ENCODE measurements at regions not wholly inside any gene's neighbourhood (a gene's known extent, or its start where the extent isn't known, plus 50 kb on each side); places are given as distances from the start of the nearest gene placed in this dataset.

- DNase-seq (ENCODE audit: low read depth) = no peak
Measured at GRCh38 chr12:98217257-98217656, 298.1 kb upstream of the TMPO start.

GRCh38 chr12:98220636-98221035 lies 294.8 kb upstream of the TMPO start:
- DNase-seq (ENCODE audit: low read depth) = no peak

GRCh38 chr12:98221243-98221808 lies 294.1 kb upstream of the TMPO start:
- DNase-seq (ENCODE audit: low read depth) = no peak

DNA sequence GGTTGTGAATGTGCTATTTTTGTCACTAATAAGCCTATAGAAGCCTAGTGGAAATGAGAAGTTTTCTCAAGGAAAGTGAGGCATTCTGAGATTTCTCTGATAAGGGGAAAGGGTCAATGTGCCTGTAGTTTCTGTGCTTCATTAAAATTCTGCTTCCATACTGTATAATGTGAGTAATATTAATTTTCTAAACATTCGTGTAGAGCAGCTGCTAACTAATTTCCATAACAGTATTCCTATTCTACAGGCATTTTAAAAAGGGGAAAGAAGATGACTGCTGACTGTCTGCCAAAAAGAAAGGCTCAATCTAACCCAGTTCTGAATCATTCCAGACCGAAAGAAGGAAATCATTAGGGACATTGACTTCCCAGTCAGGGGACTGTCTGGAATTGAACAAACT lies 293.3 kb upstream of the TMPO start:
- no peak for DNase-seq (ENCODE audit: low read depth)

GRCh38 chr12:98224584-98225221 lies 290.7 kb upstream of the TMPO start:
- DNase-seq (ENCODE audit: low read depth) = no peak

GRCh38 chr12:98227162-98227561 lies 288.2 kb upstream of the TMPO start:
- peak; percentile 2 for DNase-seq (ENCODE audit: low read depth)

- DNase-seq (ENCODE audit: low read depth) = no peak
Measured at GRCh38 chr12:98228683-98229539, 286.5 kb upstream of the TMPO start.

DNA sequence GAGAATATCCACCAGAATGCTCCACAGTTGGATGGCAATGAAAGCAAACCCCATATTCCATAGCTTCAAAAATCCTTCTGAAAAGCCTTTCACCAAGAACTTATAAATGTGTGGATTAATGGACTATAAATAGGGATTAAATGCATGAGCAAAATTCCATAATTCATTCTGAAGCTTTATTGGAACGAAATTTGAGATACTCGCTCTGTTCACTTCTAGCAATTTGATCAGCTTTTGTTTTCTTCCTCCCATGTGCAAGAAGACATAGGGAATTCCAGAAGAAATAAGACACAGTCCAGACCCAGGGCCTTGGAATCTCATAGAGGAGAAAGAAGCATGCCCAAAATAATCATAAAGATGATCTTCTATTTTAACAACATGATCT lies 285.9 kb upstream of the TMPO start:
- no peak for DNase-seq (ENCODE audit: low read depth)

- no peak for DNase-seq (ENCODE audit: low read depth)
Measured at GRCh38 chr12:98232753-98233390, 282.5 kb upstream of the TMPO start.

DNA sequence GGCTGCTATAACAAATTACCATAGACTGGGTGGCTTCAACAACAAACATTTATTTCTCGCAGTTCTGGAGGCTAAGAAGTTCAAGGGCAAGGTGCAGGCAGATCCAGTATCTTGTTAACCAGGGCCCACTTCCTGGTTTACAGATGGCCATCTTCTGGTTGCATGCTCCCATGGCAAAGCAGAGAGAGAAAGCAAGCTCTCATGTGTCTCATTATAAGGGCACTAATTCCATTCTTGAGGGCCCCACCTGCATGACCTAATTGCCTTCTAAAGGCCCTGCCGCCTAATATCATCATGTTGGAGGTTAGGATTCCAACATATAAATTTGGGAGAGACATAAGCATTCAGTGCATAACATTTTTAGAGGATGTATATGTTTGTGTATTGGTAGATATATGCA lies 280.1 kb upstream of the TMPO start:
- DNase-seq (ENCODE audit: low read depth) = no peak

DNA sequence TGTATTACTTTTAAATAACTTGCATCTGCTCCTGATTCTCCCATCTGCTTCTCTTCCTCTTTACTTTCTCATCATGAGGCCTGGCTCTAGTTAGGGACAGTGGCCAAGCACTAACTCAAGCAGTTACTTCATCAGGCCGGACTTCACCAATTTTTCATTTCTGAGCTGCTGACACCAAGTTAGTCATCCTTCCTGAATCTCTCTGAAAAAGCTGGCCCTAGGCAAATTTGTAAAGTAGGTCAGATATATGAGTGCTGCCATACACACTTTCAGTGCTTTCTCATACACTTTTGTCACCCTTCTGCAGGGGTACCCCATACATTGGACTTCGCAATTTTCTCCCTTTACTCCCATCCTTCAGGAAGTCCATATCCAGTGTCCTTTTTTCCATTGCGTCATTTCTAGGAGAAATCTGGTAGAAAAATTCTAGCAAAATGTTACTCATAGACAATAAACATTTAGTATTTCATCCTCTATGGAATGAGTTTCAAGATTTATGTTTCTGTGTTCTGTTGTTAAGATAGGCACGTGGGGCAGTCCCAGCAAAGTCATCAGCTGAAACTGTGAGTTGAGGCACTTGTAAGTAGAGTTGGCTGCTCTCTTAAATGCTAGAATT lies 276.8 kb upstream of the TMPO start:
- DNase-seq (ENCODE audit: low read depth) = peak; percentile 73

DNA sequence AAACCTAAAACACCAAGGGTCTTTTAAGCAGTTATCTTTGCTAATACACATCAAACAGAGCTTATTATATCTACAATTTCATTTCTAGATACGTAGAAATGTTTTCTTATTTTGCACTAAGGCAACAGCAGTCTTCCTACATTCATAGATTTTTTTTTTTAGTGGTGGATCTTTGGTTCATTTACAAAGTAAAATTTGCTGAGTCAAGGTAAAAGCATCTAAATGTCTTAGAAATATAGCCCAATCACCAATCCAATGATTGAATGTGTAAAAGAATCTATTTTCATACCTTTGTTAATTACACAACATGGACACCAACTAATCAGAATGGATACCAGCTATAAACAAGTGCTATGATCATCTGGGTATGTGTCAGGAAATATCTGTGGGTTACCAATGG lies 272.2 kb upstream of the TMPO start:
- DNase-seq (ENCODE audit: low read depth) = no peak

GRCh38 chr12:98244136-98244535 lies 271.3 kb upstream of the TMPO start:
- no peak for DNase-seq (ENCODE audit: low read depth)

- no peak for DNase-seq (ENCODE audit: low read depth)
Measured at GRCh38 chr12:98253207-98254037, 262.0 kb upstream of the TMPO start.

DNA sequence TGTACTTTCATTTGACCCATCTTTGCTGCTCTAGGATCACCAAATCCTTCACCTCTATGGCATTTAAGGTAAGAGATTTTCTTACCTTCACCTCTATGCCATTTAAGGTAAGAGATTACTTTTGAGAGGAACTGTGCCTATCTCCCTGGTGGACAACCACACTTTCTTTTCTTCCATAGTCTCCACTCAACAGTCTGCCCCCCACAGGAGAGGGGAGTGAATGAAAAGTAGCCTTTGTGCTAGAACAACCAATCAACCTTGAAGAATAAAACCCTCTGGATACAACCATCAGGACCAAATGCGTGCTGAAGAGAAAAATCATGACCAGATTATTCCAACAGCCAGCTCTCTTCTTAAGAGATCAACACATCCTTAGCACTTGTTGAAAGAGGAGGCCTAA lies 258.6 kb upstream of the TMPO start:
- DNase-seq (ENCODE audit: low read depth) = no peak

DNA sequence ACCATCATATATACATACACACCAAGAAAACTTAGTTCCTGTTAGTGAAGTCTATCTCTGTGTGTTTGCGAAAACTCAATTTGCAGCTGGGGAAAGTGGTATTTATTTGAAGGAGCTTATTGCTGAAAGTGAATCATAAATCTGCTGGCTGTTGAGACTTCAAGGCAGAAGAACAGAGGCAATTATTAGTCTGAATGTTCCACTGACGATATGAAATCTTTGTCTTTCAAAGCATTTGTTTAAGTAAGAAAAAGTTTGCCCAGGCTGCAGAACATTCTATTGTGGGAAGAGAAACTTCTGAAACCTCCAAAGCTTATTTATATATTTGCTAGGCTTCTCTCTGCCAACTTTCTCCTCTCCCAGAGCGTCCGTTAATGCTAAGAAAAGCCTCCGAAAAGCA lies 255.7 kb upstream of the TMPO start:
- no peak for DNase-seq (ENCODE audit: low read depth)

- no peak for DNase-seq (ENCODE audit: low read depth)
Measured at GRCh38 chr12:98260276-98260675, 255.1 kb upstream of the TMPO start.

DNA sequence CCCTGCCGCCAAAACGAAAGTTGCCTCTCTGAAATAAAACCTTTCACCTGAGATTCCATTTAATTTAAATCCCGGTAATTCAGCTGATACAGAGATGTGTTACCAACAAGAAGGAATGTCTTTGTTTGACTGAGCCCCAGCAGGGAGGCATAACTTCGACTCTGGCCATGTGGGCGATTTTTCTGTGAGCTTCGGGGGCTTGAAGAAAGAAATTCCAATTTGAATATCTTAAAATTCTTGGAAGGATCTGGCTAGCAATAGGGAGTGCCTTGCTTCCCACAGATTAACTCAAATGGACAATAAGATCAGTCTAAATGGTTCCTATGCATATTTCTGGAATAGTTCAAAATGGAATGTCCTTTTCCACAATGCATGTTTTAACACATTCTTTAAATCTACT lies 252.5 kb upstream of the TMPO start:
- no peak for DNase-seq (ENCODE audit: low read depth)

DNA sequence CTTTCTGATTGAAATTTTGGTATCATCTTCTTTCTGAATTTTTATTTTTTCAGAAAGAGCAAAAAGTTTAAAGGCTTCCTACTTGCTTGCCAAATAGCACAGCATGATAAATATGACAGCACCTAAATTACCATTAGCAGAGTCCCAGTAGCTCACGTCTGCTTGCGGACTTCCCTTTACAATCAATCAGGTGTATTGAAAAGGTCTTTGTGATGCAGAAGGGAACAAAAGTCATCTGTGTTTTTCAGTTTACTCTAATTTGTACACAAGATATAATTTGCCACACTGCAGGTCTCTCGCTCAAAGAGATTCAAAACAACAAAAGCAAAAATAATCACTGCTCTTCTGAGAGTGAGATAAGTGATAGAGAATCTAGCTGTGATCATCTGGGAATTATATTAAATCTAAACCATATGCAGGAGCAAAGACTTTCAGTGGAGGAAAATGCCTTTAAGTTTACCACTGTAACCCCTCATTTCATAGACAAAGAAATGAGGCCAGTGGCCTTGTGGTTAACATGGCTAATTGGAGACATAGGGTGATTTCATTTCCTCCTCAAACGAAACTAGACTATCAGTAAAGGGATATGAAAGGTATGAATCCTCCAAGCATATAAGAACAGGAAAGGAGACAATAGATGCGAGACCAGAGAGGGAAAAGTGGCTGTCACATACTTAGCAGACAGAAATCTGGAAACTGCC lies 240.8 kb upstream of the TMPO start:
- no peak for DNase-seq (ENCODE audit: low read depth)

DNA sequence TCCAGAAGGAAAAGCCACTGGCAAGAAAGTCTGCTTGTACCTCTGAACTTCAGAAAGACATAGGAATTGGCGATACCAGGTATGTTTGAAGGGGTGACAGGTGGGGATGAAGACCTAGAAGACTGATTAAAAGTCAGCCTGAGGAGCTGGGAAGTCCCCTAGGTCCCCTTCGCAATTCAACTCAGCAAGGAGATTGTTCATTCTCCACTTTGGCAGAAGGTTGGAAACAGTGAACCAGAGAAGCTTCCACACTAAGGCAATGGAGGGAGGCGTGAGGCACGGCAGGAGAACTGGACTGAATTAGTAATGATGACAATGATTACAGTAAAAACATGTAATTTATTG lies 240.3 kb upstream of the TMPO start:
- no peak for DNase-seq (ENCODE audit: low read depth)

- DNase-seq (ENCODE audit: low read depth) = no peak
Measured at GRCh38 chr12:98280152-98280551, 235.2 kb upstream of the TMPO start.

All from GM04504 (cell line).